Endothelial cell of umbilical vein (primary cell): ENCODE measurements at regions not wholly inside any gene's neighbourhood (a gene's known extent, or its start where the extent isn't known, plus 50 kb on each side); places are given as distances from the start of the nearest gene placed in this dataset.

Experiments used
- BruUV-seq: library from RNA; stranded (reverse); fragments of 400-500 nt; replicated peaks from 2 replicates; lab custom pipeline; 2021; lab: Mats Ljungman, UMichigan
- CTCF ChIA-PET: fragments of 300-600, 350-600 bp; sonication (Branson Sonifier 250); formaldehyde crosslinking; loops from one replicate; lab custom pipeline; 2021; ENCODE audit warnings: antibody characterized with exemption, inconsistent platforms; lab: Charles Lee
- POLR2A ChIA-PET: fragments of 300-600, 350-600 bp; sonication (Branson Sonifier 250); formaldehyde crosslinking; loops from one replicate; lab custom pipeline; 2021; ENCODE audit warnings: antibody characterized with exemption, inconsistent platforms; lab: Charles Lee
- DNase-seq: peaks from one replicate; pipeline ENCODE4 v3.0.0-alpha.2; 2011; ENCODE audit warnings: low read depth, low spot score
- FAIRE-seq: peaks from 2 replicates; lab custom pipeline; 2011; peaks lifted over from hg19 to GRCh38; lab: Jason Lieb, UNC
- H2AFZ ChIP-seq: 2 replicates; pipeline ENCODE4 v1.6.0; 2012; ENCODE audit warnings: low read depth, low read length, control low read depth, inconsistent platforms
- H3K27ac ChIP-seq: 2 replicates; pipeline ENCODE4 v1.5.1; 2011; ENCODE audit warnings: low read depth, mild to moderate bottlenecking, control low read depth, low read length, moderate library complexity; ENCODE audit not compliant: insufficient read depth
- H3K27me3 ChIP-seq, 2 experiments: 2 replicates each; pipeline versions ENCODE4 v1.6.0 to v1.6.1; 2011; ENCODE audit warnings: low read length in 2 of 2, mixed read lengths in 1 of 2; ENCODE audit not compliant: control insufficient read depth in 2 of 2, insufficient read depth in 2 of 2
- H3K36me3 ChIP-seq, 2 experiments: 2 replicates in 1 of 2; 3 replicates in 1 of 2; pipeline ENCODE4 v1.5.1; 2011; ENCODE audit warnings: low read length in 2 of 2, mild to moderate bottlenecking in 1 of 2, moderate library complexity in 1 of 2; ENCODE audit not compliant: control insufficient read depth in 2 of 2, insufficient read depth in 2 of 2; ENCODE audit errors: extremely low read depth in 1 of 2
- H3K4me1 ChIP-seq: 3 replicates; pipeline ENCODE4 v1.5.1; 2011; ENCODE audit warnings: mild to moderate bottlenecking, low read length; ENCODE audit not compliant: control insufficient read depth, insufficient read depth; ENCODE audit errors: extremely low read depth
- H3K4me2 ChIP-seq: 2 replicates; pipeline ENCODE4 v1.6.1; 2011; ENCODE audit warnings: low read length, control low read depth, mixed read lengths; ENCODE audit not compliant: insufficient read depth
- H3K4me3 ChIP-seq, 3 experiments: fragments of 200-600 bp in 1 of 3; sonication (generic), shearing (Covaris generic) in 1 of 3; replicated peaks in 1 of 3; 2 replicates each; pipeline ENCODE4 v1.5.1; 2011 to 2016; ENCODE audit warnings: control low read depth in 3 of 3, low read length in 3 of 3, mild to moderate bottlenecking in 2 of 3, inconsistent platforms in 1 of 3, low read depth in 1 of 3, moderate library complexity in 1 of 3; ENCODE audit not compliant: insufficient read depth in 1 of 3
- H3K79me2 ChIP-seq: 2 replicates; pipeline ENCODE4 v1.6.0; 2012; ENCODE audit warnings: low read length, inconsistent platforms; ENCODE audit not compliant: control insufficient read depth, insufficient read depth
- H3K9ac ChIP-seq: replicated peaks from 2 replicates; pipeline ENCODE3; 2011; ENCODE audit warnings: low read length, control low read depth; ENCODE audit not compliant: insufficient read depth; ENCODE audit errors: extremely low read depth
- H3K9me1 ChIP-seq: replicated peaks from 3 replicates; pipeline ENCODE4 v1.6.0; 2011; ENCODE audit warnings: mild to moderate bottlenecking, low read length; ENCODE audit not compliant: control insufficient read depth, insufficient read depth; ENCODE audit errors: extremely low read depth
- H3K9me3 ChIP-seq: replicated peaks from 2 replicates; pipeline ENCODE4 v1.5.1; 2012; ENCODE audit warnings: low read length, inconsistent platforms; ENCODE audit not compliant: control insufficient read depth, insufficient read depth
- H4K20me1 ChIP-seq: replicated peaks from 2 replicates; pipeline ENCODE3; 2011; ENCODE audit warnings: mild to moderate bottlenecking, low read length; ENCODE audit not compliant: control insufficient read depth, insufficient read depth; ENCODE audit errors: extremely low read depth
- CTCF ChIP-seq, 2 donors: IDR thresholded peaks; 1 replicate in 1 of 2; 2 replicates in 1 of 2; pipeline ENCODE4 v1.5.1; 2011; ENCODE audit warnings: low read length in 2 of 2, mild to moderate bottlenecking in 2 of 2, moderate library complexity in 2 of 2, control low read depth in 1 of 2, inconsistent platforms in 1 of 2, low read depth in 1 of 2; ENCODE audit not compliant: insufficient read depth in 1 of 2; ENCODE audit errors: extremely low read depth in 1 of 2
- EZH2 ChIP-seq: IDR thresholded peaks from 2 replicates; pipeline ENCODE4 v1.6.1; 2012; ENCODE audit warnings: borderline replicate concordance, low read depth, mild to moderate bottlenecking, moderate library complexity, low read length, inconsistent platforms; ENCODE audit not compliant: severe bottlenecking
- FOS ChIP-seq: IDR thresholded peaks from 2 replicates; pipeline ENCODE4 v1.6.1; 2011; ENCODE audit warnings: mild to moderate bottlenecking, low read length, moderate library complexity, borderline replicate concordance; ENCODE audit not compliant: insufficient read depth
- GATA2 ChIP-seq: IDR thresholded peaks from 2 replicates; pipeline ENCODE4 v1.7.0; 2011; ENCODE audit warnings: low read depth, mild to moderate bottlenecking, moderate library complexity, mixed read lengths, low read length; ENCODE audit not compliant: insufficient read length, insufficient read depth
- JUN ChIP-seq: IDR thresholded peaks from 2 replicates; pipeline ENCODE4 v1.6.1; 2011; ENCODE audit warnings: borderline replicate concordance, low read depth; ENCODE audit not compliant: insufficient read length, insufficient read depth
- MAX ChIP-seq: IDR thresholded peaks from 2 replicates; pipeline ENCODE4 v1.6.1; 2011; ENCODE audit not compliant: insufficient read depth, insufficient read length
- MYC ChIP-seq: IDR thresholded peaks from one replicate; pipeline ENCODE4 v1.6.1; 2011; ENCODE audit warnings: mild to moderate bottlenecking, low read depth, low read length
- POLR2A ChIP-seq: IDR thresholded peaks from 2 replicates; pipeline ENCODE4 v1.6.1; 2012; ENCODE audit warnings: low read depth, mild to moderate bottlenecking, control low read depth, low read length
- POLR2AphosphoS5 ChIP-seq: IDR thresholded peaks from 2 replicates; pipeline ENCODE4 v1.6.1; 2012; ENCODE audit warnings: low read depth, mild to moderate bottlenecking, control low read depth, low read length, moderate library complexity; ENCODE audit not compliant: insufficient read depth
- dilution Hi-C: fragments of 300-500 bp; cut with MboI; formaldehyde crosslinking; loops from one replicate; pipeline ENCODE4 v1.15.0; 2019; ENCODE audit warnings: low sequenced_read_pairs; ENCODE audit not compliant: extremely low pct_ligation_motif_present
- intact Hi-C: fragments of 100-400 bp; cut with micrococcal nuclease; formaldehyde crosslinking; loops from one replicate; pipeline ENCODE4 v1.10.0; 2022

GRCh38 chr3:165476399-165477060 is 280.3 kb upstream of the SLITRK3 start:
- Histone ChIP-seq H3K27me3 (no peaks in the 10 kb centered on the region), H3K27ac (no peak overlapping the region), H4K20me1 (no peaks in the 10 kb centered on the region), H3K4me3 (no peak overlapping the region), H3K36me3 (no peaks in the 10 kb centered on the region), H3K9me1 (no peaks in the 10 kb centered on the region), H3K4me2 (no peak overlapping the region), H3K79me2 (no peaks in the 10 kb centered on the region), H2AFZ (no peak overlapping the region), H3K9ac (no peak overlapping the region), H3K9me3 (peaks cover 3% of the 10 kb centered on the region), H3K4me1 (no peaks in the 10 kb centered on the region)
- FAIRE-seq = no peak
- no peak for DNase-seq
- no peak for TF ChIP-seq EZH2
- TF ChIP-seq CTCF (IDR thresholded peaks at IDR 0.05; ENCODE audit: extremely low read depth in 1 of 2, insufficient read depth in 1 of 2, low read depth in 1 of 2, low read length in 2 of 2) = no peak
- TF ChIP-seq POLR2A = no peak
- no peak for TF ChIP-seq MYC
- TF ChIP-seq FOS = no peak
- TF ChIP-seq JUN = no peak
- TF ChIP-seq MAX = no peak
- no peak for TF ChIP-seq GATA2
- no peak for TF ChIP-seq POLR2AphosphoS5
- intact Hi-C loops (no loop called here), dilution Hi-C loops (no loop called here)
- POLR2A ChIA-PET = no interaction called here
- BruUV-seq = no TSS peak
- CTCF ChIA-PET = no interaction called here
